SKM-1 treated with dmso at 0.1 percent for 144 hours (cell line): ENCODE measurements at regions not wholly inside any gene's neighbourhood (a gene's known extent, or its start where the extent isn't known, plus 50 kb on each side); places are given as distances from the start of the nearest gene placed in this dataset.
"Not testable (repeated sequence)": the region's sequence is repeated elsewhere in the genome, so short reads cannot be mapped to it uniquely, and the experiment has no call there.

Experiments
- DNase-seq: peaks from one replicate; lab custom pipeline; 2025; ENCODE audit not compliant: unreplicated experiment; lab: John Stamatoyannopoulos, UW

- DNase-seq = no peak
Observed at GRCh38 chr7:145478541-145478940, 638.1 kb upstream of the CNTNAP2 start.

DNA sequence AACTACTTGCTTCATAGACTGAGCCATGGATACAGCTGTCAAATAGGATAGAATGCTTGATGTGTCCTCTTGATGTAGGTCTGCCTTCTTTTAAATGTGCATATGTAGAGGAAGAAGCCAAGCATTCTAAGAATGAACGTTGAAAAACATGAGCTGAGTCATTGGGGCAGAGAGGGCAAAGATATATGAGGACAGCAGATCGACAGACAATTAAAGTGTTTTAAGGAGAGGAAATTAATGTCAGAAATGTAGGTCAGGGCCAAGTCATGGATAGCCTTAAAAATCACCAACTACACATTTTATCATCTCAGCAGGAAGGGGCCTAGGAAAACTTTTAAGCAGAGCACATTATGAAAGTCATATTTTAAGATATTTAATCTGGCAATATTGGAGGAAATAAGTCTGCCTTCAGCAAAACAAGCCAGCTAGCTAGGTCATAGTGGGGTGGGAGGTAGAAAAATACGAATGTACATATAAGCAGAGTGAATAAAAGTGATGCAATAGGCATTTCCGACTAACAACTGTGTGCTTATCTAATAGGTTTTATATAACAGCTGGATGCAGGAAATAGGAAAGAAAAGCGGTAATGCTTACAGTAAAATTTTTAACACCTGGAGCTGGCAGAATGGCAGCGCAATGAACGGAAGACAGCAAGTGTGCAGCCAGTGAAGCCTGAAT is 638.3 kb upstream of the TPK1 start:
- no peak for DNase-seq

DNA sequence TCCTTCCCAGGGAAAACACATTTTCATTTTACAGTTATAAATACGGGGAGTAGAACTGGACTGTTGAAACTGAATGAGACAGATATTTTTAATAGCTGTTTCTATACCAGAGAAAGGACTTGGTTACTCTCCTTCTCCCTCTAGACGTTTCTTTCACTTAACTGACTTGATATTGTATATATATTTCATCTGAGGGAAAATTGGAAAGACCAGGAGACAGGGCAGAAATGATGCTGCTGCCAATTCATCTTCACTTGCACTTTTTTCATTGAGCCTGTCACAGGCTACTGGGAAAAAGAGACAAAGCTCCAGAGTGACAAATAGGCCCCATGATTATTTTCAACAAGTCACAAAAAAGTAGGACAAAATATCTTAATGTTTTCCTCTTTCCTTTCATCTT is 636.0 kb upstream of the TPK1 start:
- no peak for DNase-seq

- no peak for DNase-seq
Observed at GRCh38 chr7:145464287-145464686, 628.4 kb upstream of the TPK1 start.

- no peak for DNase-seq
Observed at GRCh38 chr7:145462463-145462862, 626.6 kb upstream of the TPK1 start.

GRCh38 chr7:145434811-145435210 is 599.0 kb upstream of the TPK1 start:
- DNase-seq = no peak

GRCh38 chr7:145431834-145432233 is 596.0 kb upstream of the TPK1 start:
- no peak for DNase-seq

GRCh38 chr7:145418481-145418880 is 582.6 kb upstream of the TPK1 start:
- not testable (repeated sequence) for DNase-seq

- DNase-seq = no peak
Observed at GRCh38 chr7:145411066-145411465, 575.2 kb upstream of the TPK1 start.

DNA sequence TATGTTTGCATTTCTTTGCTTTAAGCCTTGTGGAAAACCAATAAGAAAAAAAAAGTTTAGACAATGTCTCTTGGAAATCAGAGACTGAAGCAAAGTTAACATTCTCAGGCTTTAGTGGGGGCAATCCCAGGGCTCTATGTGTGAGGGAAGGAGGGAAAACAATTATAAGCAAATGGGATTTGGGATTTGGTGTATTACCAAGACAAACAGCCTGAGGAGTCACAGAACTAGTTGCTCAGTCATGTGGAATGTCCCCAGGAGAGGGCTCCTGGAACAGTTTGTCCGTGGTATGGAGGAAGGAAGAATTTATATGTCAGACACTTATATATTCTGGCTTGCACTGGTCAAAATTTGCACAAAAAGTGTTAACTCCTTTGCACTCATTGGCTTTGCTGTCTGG is 562.9 kb upstream of the TPK1 start:
- DNase-seq = no peak

GRCh38 chr7:145394126-145394525 is 558.3 kb upstream of the TPK1 start:
- no peak for DNase-seq

DNA sequence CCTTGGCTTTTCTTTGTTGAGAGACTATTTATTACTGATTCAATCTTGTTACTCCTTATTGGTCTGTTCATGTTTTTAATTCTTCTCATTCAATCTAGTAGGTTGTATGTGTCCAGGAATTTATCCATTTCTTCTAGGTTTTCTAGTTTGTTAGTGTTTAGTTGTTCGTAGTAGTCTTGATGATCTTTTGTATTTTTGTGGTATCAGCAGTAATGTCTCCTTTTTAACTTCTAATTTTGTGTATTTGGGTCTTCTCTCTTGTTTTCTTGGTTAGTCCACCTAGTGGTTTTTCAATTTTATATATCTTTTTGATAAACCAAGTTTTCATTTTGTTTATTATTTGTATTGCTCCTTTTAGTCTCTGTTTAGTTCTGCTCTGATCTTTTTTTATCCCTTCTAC is 546.9 kb upstream of the TPK1 start:
- no peak for DNase-seq

GRCh38 chr7:145378197-145378596 is 542.3 kb upstream of the TPK1 start:
- DNase-seq = no peak

- DNase-seq = no peak
Observed at GRCh38 chr7:145360511-145361100, 524.8 kb upstream of the TPK1 start.

- no peak for DNase-seq
Observed at GRCh38 chr7:145350334-145350733, 514.5 kb upstream of the TPK1 start.

- not testable (repeated sequence) for DNase-seq
Observed at GRCh38 chr7:145349452-145349851, 513.6 kb upstream of the TPK1 start.

- no peak for DNase-seq
Observed at GRCh38 chr7:145347271-145347670, 511.4 kb upstream of the TPK1 start.

DNA sequence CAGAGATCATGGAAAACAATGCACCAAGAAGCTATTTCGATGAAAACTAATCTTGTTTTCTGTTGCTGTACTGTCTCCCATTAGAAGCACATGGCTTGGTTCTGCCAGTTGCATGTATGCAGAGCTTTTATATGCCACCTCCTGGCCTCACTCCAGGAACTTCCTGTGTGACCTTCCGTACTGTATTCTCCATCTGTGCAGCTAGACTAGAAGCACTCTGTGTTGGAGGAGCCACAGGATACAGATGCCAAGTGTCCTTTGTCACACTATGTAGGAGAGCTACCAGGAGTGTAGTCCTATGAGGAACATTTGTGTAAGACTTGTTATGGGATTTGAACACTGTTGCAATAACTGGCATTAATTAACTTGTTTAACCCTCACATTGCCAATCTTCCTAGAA is 503.5 kb upstream of the TPK1 start:
- DNase-seq = no peak

GRCh38 chr7:145331522-145331921 is 495.7 kb upstream of the TPK1 start:
- no peak for DNase-seq

DNA sequence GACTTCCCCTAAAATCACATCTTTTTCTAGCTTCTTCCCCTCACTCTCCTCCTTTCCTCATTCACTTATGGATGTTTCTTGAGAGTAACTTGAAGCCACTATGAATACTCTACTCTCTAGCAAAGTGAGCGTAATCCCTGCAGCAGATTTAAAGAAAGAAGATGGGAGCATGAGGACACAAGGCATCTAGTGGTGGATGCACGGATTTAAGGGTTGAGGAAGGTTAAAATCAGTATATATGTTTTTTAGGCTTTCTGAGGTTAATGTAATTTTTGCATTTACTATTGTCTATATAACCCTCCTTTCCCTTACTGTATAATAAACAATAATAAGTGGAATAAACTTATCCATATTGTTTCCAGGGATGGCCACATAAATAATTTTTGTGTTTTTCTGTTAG is 495.2 kb upstream of the TPK1 start:
- DNase-seq = no peak

- no peak for DNase-seq
Observed at GRCh38 chr7:145327646-145328045, 491.8 kb upstream of the TPK1 start.

- DNase-seq = no peak
Observed at GRCh38 chr7:145324081-145324480, 488.2 kb upstream of the TPK1 start.

DNA sequence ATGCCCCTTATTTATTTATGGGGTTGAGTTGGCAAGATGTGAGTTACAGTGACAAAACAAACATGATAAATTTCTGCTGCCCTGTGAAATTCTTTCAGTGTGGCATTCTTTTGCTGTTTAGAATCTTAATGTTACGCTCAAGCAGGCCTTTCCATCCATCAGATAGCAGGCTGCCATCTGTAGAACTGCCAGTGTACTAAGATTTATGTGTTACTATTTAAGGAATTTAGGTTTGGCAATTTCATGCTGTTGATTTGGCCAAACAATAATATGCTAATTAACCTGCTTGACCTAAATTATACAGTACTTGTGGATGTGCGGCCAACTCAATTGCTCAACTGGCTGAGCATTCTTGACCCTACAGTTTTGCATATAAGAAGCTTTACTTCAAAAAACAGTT is 477.7 kb upstream of the TPK1 start:
- DNase-seq = no peak
